Heart right ventricle (tissue), 16 donors: ENCODE measurements at regions not wholly inside any gene's neighbourhood (a gene's known extent, or its start where the extent isn't known, plus 50 kb on each side); places are given as distances from the start of the nearest gene placed in this dataset.

ENCODE experiments used
- ATAC-seq, 8 donors: fragments of 200-7000 bp; cut with Tn5 transposase; one replicate each; pipeline ENCODE4 v1.9.1; 2020; ENCODE audit warnings: mild to moderate bottlenecking in 8 of 8, moderate library complexity in 8 of 8, moderate number of reproducible peaks in 1 of 8
- DNase-seq, 2 donors: peaks; one replicate each; pipeline ENCODE4 v3.0.0-alpha.2; 2020
- H3K27ac ChIP-seq, 10 donors: fragments of 200-600 bp; sonication (generic) in 2 of 10; one replicate each; pipeline versions ENCODE4 v1.5.0 to v1.8.0; 2020 to 2022; ENCODE audit warnings: mild to moderate bottlenecking in 3 of 10
- H3K27me3 ChIP-seq, 7 donors: fragments of 200-600 bp; one replicate each; pipeline ENCODE4 v1.8.0; 2021 to 2022; ENCODE audit warnings: mild to moderate bottlenecking in 2 of 7
- H3K36me3 ChIP-seq, 9 donors: fragments of 200-600 bp; sonication (generic) in 1 of 9; one replicate each; pipeline versions ENCODE4 v1.5.0 to v1.8.0; 2020 to 2022; ENCODE audit warnings: mild to moderate bottlenecking in 2 of 9
- H3K4me1 ChIP-seq, 9 donors: fragments of 200-600 bp; sonication (generic) in 1 of 9; one replicate each; pipeline versions ENCODE4 v1.5.0 to v1.8.0; 2020 to 2022; ENCODE audit warnings: mild to moderate bottlenecking in 4 of 9
- H3K4me3 ChIP-seq, 10 donors: fragments of 200-600 bp; sonication (generic) in 2 of 10; one replicate each; pipeline versions ENCODE4 v1.5.0 to v1.8.0; 2020 to 2022; ENCODE audit warnings: mild to moderate bottlenecking in 7 of 10, moderate library complexity in 2 of 10
- H3K9me3 ChIP-seq, 11 donors: fragments of 200-600 bp in 10 of 11; sonication (generic) in 2 of 11; one replicate each; pipeline versions ENCODE4 v1.5.0 to v1.8.0; 2013 to 2022; ENCODE audit warnings: mild to moderate bottlenecking in 2 of 11, control low read depth in 1 of 11, moderate library complexity in 1 of 11
- WGBS, 2 donors: extraction: QIAGEN DNeasy Blood & Tissue Kit; methylation state at CpG; one replicate each; pipeline ENCODE4 v1.1.7; 2013; ENCODE audit warnings: inconsistent platforms in 1 of 2; 5-methylcytosine and 5-hydroxymethylcytosine counted together
- intact Hi-C, 10 donors: fragments of 100-400 bp; cut with DNase I; formaldehyde crosslinking; loops; one replicate each; pipeline versions ENCODE4 v1.11.1 to v1.14.2; 2022
- TF ChIP-seq, protein P1 (sequence below), 9 donors: fragments of 200-600 bp; sonication (generic) in 2 of 9; IDR thresholded peaks; one replicate each; pipeline versions ENCODE4 v1.5.0 to v1.8.0; 2021 to 2022; ENCODE audit warnings: antibody characterized with exemption in 9 of 9, mild to moderate bottlenecking in 5 of 9, moderate library complexity in 1 of 9
- donor health status: Arrhythmogenic right ventricular cardiomyopathy.
- donor health status: ischemic (EF 13 %, LVEDD 7.1; RV severe dilation, severe dysfunction).
- donor health status: healthy with polysubstance abuse.
- donor health status: DM: no; HTN: yes; CAD: no.
- donor health status: DM: no; HTN: no; CAD: no.
- donor health status: ischemic (EF 25% LVEDD 6.9; RV normal size, moderate dysfunction).
- donor health status: ischemic (EF 25% LVEDD 5.7; RV mildly dilated, moderate dysfunction).
- donor health status: healthy.
- donor health status: DM: yes; HTN: yes; CAD: no.
- donor health status: Ischemic cardiomyopathy.
- donor health status: ischemic (EF 35%, LVEDD 5.7; RV mildly dilated, moderate dysfunction).
- donor health status: nonischemic (EF 11% LVEDD 7.7; RV severe dilation, severe dysfunction).
- donor health status: DM: yes; HTN: yes; CAD: no.
- donor health status: PGD.
- donor health status: ischemic (EF 29% LVEDD 5.4; RV normal size, mild dysfunction).
- donor health status: nonischemic (EF 23%, LVEDD 6.1; RV moderate dilation, normal function).

DNA sequence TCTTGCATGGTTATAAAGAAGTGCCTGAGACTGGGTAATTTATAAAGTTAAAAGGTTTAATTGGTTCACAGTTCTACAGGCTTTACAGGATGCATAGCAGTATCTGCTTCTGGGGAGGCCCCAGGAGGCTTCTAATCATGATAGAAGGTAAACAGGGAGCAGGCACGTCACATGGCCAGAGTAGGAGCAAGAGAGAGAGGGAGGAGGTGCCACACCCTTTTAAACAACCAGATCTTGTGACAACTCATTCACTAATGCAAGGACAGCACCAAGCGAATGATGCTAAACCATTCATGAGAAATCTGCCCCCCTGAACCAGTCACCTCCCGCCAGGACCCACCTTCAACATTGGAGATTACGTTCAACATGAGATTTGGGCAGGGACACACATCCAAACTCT, 141.1 kb downstream of the EN1 start:
- no peak for DNase-seq
- H3K36me3 ChIP-seq: no peaks in the 10 kb centered on the region
- H3K9me3 ChIP-seq: peaks cover 0 to 5% (median 0%) of the 10 kb centered on the region in 11 donors
- no peaks in the 10 kb centered on the region for H3K4me1 ChIP-seq
- H3K4me3 ChIP-seq: no peak overlapping the region
- 50 to 58% methylated on average over 4 of the region's 4 CpGs for WGBS, 2 donors
- peaks cover 0 to 20% (median 0%) of the 10 kb centered on the region in 7 donors for H3K27me3 ChIP-seq
- no peak for ATAC-seq
- H3K27ac ChIP-seq: no peak overlapping the region
- intact Hi-C loops: no loop called here
- TF ChIP-seq, protein P1, sequence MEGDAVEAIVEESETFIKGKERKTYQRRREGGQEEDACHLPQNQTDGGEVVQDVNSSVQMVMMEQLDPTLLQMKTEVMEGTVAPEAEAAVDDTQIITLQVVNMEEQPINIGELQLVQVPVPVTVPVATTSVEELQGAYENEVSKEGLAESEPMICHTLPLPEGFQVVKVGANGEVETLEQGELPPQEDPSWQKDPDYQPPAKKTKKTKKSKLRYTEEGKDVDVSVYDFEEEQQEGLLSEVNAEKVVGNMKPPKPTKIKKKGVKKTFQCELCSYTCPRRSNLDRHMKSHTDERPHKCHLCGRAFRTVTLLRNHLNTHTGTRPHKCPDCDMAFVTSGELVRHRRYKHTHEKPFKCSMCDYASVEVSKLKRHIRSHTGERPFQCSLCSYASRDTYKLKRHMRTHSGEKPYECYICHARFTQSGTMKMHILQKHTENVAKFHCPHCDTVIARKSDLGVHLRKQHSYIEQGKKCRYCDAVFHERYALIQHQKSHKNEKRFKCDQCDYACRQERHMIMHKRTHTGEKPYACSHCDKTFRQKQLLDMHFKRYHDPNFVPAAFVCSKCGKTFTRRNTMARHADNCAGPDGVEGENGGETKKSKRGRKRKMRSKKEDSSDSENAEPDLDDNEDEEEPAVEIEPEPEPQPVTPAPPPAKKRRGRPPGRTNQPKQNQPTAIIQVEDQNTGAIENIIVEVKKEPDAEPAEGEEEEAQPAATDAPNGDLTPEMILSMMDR (IDR thresholded peaks at IDR 0.05): no peak

DNA sequence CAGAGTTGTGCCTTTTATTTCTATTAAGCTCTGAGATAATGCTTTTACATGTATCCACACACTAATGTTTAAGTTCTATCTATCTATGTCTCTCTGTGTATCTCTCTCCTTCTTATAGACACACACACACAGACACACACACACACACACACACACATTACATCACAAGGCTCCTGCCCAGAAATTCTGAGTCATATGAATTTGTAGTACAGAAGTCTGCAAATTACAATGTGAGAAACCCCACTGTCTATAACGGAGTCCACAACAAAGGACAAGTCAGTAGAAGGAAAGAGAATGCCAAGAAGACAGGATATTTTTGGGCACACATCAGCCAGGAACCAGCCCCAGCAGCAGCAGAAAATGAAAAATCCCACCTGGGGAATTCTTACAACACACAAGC, 142.4 kb downstream of the EN1 start:
- no peaks in the 10 kb centered on the region for H3K4me1 ChIP-seq
- no peak overlapping the region for H3K27ac ChIP-seq
- H3K9me3 ChIP-seq: peaks cover 0 to 11% (median 0%) of the 10 kb centered on the region in 11 donors
- TF ChIP-seq, protein P1 (IDR thresholded peaks at IDR 0.05): no peak
- ATAC-seq (no peak), DNase-seq (no peak)
- no peak overlapping the region for H3K4me3 ChIP-seq
- intact Hi-C loops: no loop called here
- 43 to 58% methylated on average over 1 of the region's 1 CpG for WGBS, 2 donors
- H3K27me3 ChIP-seq: peaks cover 0 to 23% (median 0%) of the 10 kb centered on the region in 7 donors
- no peaks in the 10 kb centered on the region for H3K36me3 ChIP-seq

- H3K27ac ChIP-seq: no peak overlapping the region
- WGBS, 2 donors: 47 to 59% methylated on average over 13 of the region's 13 CpGs
- intact Hi-C loops: no loop called here
- H3K4me1 ChIP-seq: no peaks in the 10 kb centered on the region
- H3K27me3 ChIP-seq: peaks cover 0 to 13% (median 0%) of the 10 kb centered on the region in 7 donors
- TF ChIP-seq, protein P1 (IDR thresholded peaks at IDR 0.05): no peak
- H3K9me3 ChIP-seq: peaks cover 0 to 17% (median 0%) of the 10 kb centered on the region in 11 donors
- H3K36me3 ChIP-seq: no peaks in the 10 kb centered on the region
- ATAC-seq (no peak), DNase-seq (no peak)
- no peak overlapping the region for H3K4me3 ChIP-seq
Measured at GRCh38 chr2:118699447-118700175, 147.8 kb downstream of the EN1 start.

- Histone ChIP-seq H3K9me3 (peaks cover 0 to 17% (median 0%) of the 10 kb centered on the region in 11 donors), H3K4me1 (peaks cover 0 to 3% (median 0%) of the 10 kb centered on the region in 9 donors), H3K36me3 (no peaks in the 10 kb centered on the region), H3K27ac (no peak overlapping the region), H3K27me3 (peaks cover 0 to 5% (median 0%) of the 10 kb centered on the region in 7 donors), H3K4me3 (no peak overlapping the region)
- DNase-seq (no peak), ATAC-seq (no peak)
- TF ChIP-seq, protein P1 (IDR thresholded peaks at IDR 0.05): no peak
- WGBS, 2 donors: 76 to 78% methylated on average over 6 of the region's 6 CpGs
- intact Hi-C loops: no loop called here
Measured at GRCh38 chr2:118698564-118698963, 148.9 kb downstream of the EN1 start.
